NOMO-1 (cell line): ENCODE measurements at regions not wholly inside any gene's neighbourhood (a gene's known extent, or its start where the extent isn't known, plus 50 kb on each side); places are given as distances from the start of the nearest gene placed in this dataset.
A peak's percentile ranks its signal among the peaks of the same experiment; 100 is the strongest.

Experiments used
- DNase-seq, 2 experiments: peaks; one replicate each; lab custom pipeline; 2025; ENCODE audit not compliant: unreplicated experiment in 2 of 2; lab: John Stamatoyannopoulos, UW

GRCh38 chr18:38951633-38952032, 1386.0 kb upstream of the CELF4 start:
- no peak for DNase-seq

GRCh38 chr18:38948436-38948835, 1382.8 kb upstream of the CELF4 start:
- no peak for DNase-seq

- no peak for DNase-seq
These were observed 1378.9 kb upstream of the CELF4 start for GRCh38 chr18:38944446-38945024.

- no peak for DNase-seq
These were observed 1376.3 kb upstream of the CELF4 start for GRCh38 chr18:38941711-38942561.

GRCh38 chr18:38940863-38941531, 1375.4 kb upstream of the CELF4 start:
- DNase-seq, result peak; percentile 47 to 74

- no peak for DNase-seq
These were observed 1374.9 kb upstream of the CELF4 start for GRCh38 chr18:38940475-38940862.

GRCh38 chr18:38933910-38934510, 1368.4 kb upstream of the CELF4 start:
- DNase-seq, result no peak

- DNase-seq, result no peak
These were observed 1367.7 kb upstream of the CELF4 start for GRCh38 chr18:38933322-38933721.

GRCh38 chr18:38932752-38933151, 1367.2 kb upstream of the CELF4 start:
- DNase-seq, result no peak

GRCh38 chr18:38931754-38932050, 1366.1 kb upstream of the CELF4 start:
- DNase-seq, result no peak

GRCh38 chr18:38930881-38931753, 1365.5 kb upstream of the CELF4 start:
- DNase-seq, result no peak

GRCh38 chr18:38923540-38923939, 1357.9 kb upstream of the CELF4 start:
- no peak for DNase-seq

- DNase-seq, result no peak
These were observed 1357.5 kb upstream of the CELF4 start for GRCh38 chr18:38923126-38923525.

GRCh38 chr18:38909972-38910371, 1344.4 kb upstream of the CELF4 start:
- DNase-seq, result no peak

- DNase-seq, result no peak
These were observed 1337.2 kb upstream of the CELF4 start for GRCh38 chr18:38902796-38903195.

GRCh38 chr18:38900445-38900844, 1334.8 kb upstream of the CELF4 start:
- DNase-seq, result no peak

GRCh38 chr18:38900031-38900430, 1334.4 kb upstream of the CELF4 start:
- DNase-seq, result no peak

GRCh38 chr18:38899252-38899651, 1333.7 kb upstream of the CELF4 start:
- no peak for DNase-seq

- no peak for DNase-seq
These were observed 1332.6 kb upstream of the CELF4 start for GRCh38 chr18:38898167-38898566.

- DNase-seq, result no peak
These were observed 1330.0 kb upstream of the CELF4 start for GRCh38 chr18:38895560-38895959.

- DNase-seq, result no peak
These were observed 1322.0 kb upstream of the CELF4 start for GRCh38 chr18:38887671-38888020.
